Breast epithelium (tissue), 4 donors: ENCODE measurements at regions not wholly inside any gene's neighbourhood (a gene's known extent, or its start where the extent isn't known, plus 50 kb on each side); places are given as distances from the start of the nearest gene placed in this dataset.
"Not testable (repeated sequence)": the region's sequence is repeated elsewhere in the genome, so short reads cannot be mapped to it uniquely, and the experiment has no call there.

Experiments used
- DNase-seq, 2 donors: peaks; one replicate each; pipeline ENCODE4 v3.0.0-alpha.2; 2019; ENCODE audit warnings: low spot score in 2 of 2
- H3K27ac ChIP-seq, 2 donors: fragments of 200-600 bp; sonication (generic) in 1 of 2; one replicate each; pipeline ENCODE4 v1.5.1; 2016 to 2019; ENCODE audit warnings: mild to moderate bottlenecking in 1 of 2
- H3K27me3 ChIP-seq, 2 donors: fragments of 200-600 bp; sonication (generic) in 1 of 2; one replicate each; pipeline versions ENCODE4 v1.5.1 to v1.6.0; 2017 to 2019; ENCODE audit warnings: control low read depth in 1 of 2, mild to moderate bottlenecking in 1 of 2
- H3K36me3 ChIP-seq: fragments of 200-600 bp; one replicate; pipeline ENCODE4 v1.5.1; 2019
- H3K4me1 ChIP-seq, 2 donors: fragments of 200-600 bp; sonication (generic); one replicate each; pipeline ENCODE4 v1.5.1; 2016 to 2019; ENCODE audit warnings: control low read depth in 1 of 2
- H3K4me3 ChIP-seq, 3 donors: fragments of 200-600 bp; sonication (generic); 1 replicate in 2 of 3; 2 replicates in 1 of 3; pipeline ENCODE4 v1.5.1; 2016 to 2019; ENCODE audit warnings: mild to moderate bottlenecking in 3 of 3, moderate library complexity in 2 of 3
- H3K9me3 ChIP-seq, 2 donors: fragments of 200-600 bp; sonication (generic) in 1 of 2; one replicate each; pipeline ENCODE4 v1.5.1; 2016 to 2019; ENCODE audit warnings: control low read depth in 1 of 2
- CTCF ChIP-seq, 3 donors: fragments of 450-650 bp; IDR thresholded peaks; one replicate each; pipeline ENCODE4 v1.5.1; 2016 to 2017; ENCODE audit warnings: antibody characterized with exemption in 3 of 3, mild to moderate bottlenecking in 3 of 3, moderate library complexity in 3 of 3
- POLR2A ChIP-seq: fragments of 450-650 bp; IDR thresholded peaks from one replicate; pipeline ENCODE4 v1.6.1; 2016; ENCODE audit warnings: antibody characterized with exemption, mild to moderate bottlenecking, moderate library complexity
- POLR2AphosphoS5 ChIP-seq, 3 donors: sonication (generic); formaldehyde crosslinking; IDR thresholded peaks; one replicate each; pipeline ENCODE4 v1.6.1; 2017; ENCODE audit warnings: antibody characterized with exemption in 3 of 3
- intact Hi-C: fragments of 100-400 bp; cut with DNase I; formaldehyde crosslinking; loops from one replicate; pipeline ENCODE4 v1.15.1; 2023; ENCODE audit warnings: low total_unique reads

GRCh38 chr7:110421490-110422241 lies 669.3 kb upstream of the LRRN3 start:
- Histone ChIP-seq H3K4me1 (no peaks in the 10 kb centered on the region), H3K27me3 (no peaks in the 10 kb centered on the region), H3K9me3 (no peaks in the 10 kb centered on the region), H3K4me3 (no peak overlapping the region), H3K36me3 (no peaks in the 10 kb centered on the region), H3K27ac (no peak overlapping the region)
- TF ChIP-seq CTCF (IDR thresholded peaks at IDR 0.05) (no peak), POLR2A (no peak), POLR2AphosphoS5 (IDR thresholded peaks at IDR 0.05) (no peak)
- intact Hi-C loops, result no loop called here
- no peak for DNase-seq

- Histone ChIP-seq H3K27me3 (no peaks in the 10 kb centered on the region), H3K36me3 (no peaks in the 10 kb centered on the region), H3K27ac (no peak overlapping the region), H3K9me3 (no peaks in the 10 kb centered on the region), H3K4me1 (no peaks in the 10 kb centered on the region), H3K4me3 (no peak overlapping the region)
- intact Hi-C loops, result no loop called here
- no peak for TF ChIP-seq POLR2A
- DNase-seq, result no peak
Observed at GRCh38 chr7:110432061-110432553, 658.8 kb upstream of the LRRN3 start.

- H3K27me3 ChIP-seq, H3K27ac ChIP-seq, H3K9me3 ChIP-seq, intact Hi-C loops, H3K4me3 ChIP-seq, DNase-seq, H3K36me3 ChIP-seq, H3K4me1 ChIP-seq: not testable (repeated sequence)
Observed at GRCh38 chr7:110438926-110439325, 652.0 kb upstream of the LRRN3 start.

- TF ChIP-seq CTCF (IDR thresholded peaks at IDR 0.05) (peak in 1 of 3 donors; percentile 31), POLR2A (no peak)
- intact Hi-C loops, result no loop called here
Observed at GRCh38 chr7:110442381-110442837, 648.5 kb upstream of the LRRN3 start.

GRCh38 chr7:110446658-110447057 lies 644.3 kb upstream of the LRRN3 start:
- DNase-seq, result no peak
- H3K36me3 ChIP-seq, result no peaks in the 10 kb centered on the region
- no peaks in the 10 kb centered on the region for H3K9me3 ChIP-seq
- H3K4me1 ChIP-seq, result no peaks in the 10 kb centered on the region
- intact Hi-C loops, result no loop called here
- no peaks in the 10 kb centered on the region for H3K27me3 ChIP-seq
- no peak overlapping the region for H3K4me3 ChIP-seq
- no peak for TF ChIP-seq POLR2A
- no peak for TF ChIP-seq CTCF (IDR thresholded peaks at IDR 0.05)
- TF ChIP-seq POLR2AphosphoS5 (IDR thresholded peaks at IDR 0.05), result no peak
- no peak overlapping the region for H3K27ac ChIP-seq

More at GRCh38 chr7:110442381-110442837, 648.5 kb upstream of the LRRN3 start:
- H3K4me3 ChIP-seq, result no peak overlapping the region
- DNase-seq, result peak in 1 of 2 donors; percentile 52
- no peaks in the 10 kb centered on the region for H3K9me3 ChIP-seq
- no peaks in the 10 kb centered on the region for H3K36me3 ChIP-seq
- no peaks in the 10 kb centered on the region for H3K4me1 ChIP-seq
- no peak overlapping the region for H3K27ac ChIP-seq
- no peaks in the 10 kb centered on the region for H3K27me3 ChIP-seq

- intact Hi-C loops, result no loop called here
- Histone ChIP-seq H3K27me3 (no peaks in the 10 kb centered on the region), H3K4me3 (no peak overlapping the region), H3K36me3 (no peaks in the 10 kb centered on the region), H3K9me3 (no peaks in the 10 kb centered on the region), H3K4me1 (no peaks in the 10 kb centered on the region), H3K27ac (no peak overlapping the region)
- TF ChIP-seq CTCF (IDR thresholded peaks at IDR 0.05), result no peak
- no peak for TF ChIP-seq POLR2AphosphoS5 (IDR thresholded peaks at IDR 0.05)
- no peak for TF ChIP-seq POLR2A
- DNase-seq, result no peak
Observed at GRCh38 chr7:110448918-110449317, 642.0 kb upstream of the LRRN3 start.
